H4 (cell line): ENCODE measurements at regions not wholly inside any gene's neighbourhood (a gene's known extent, or its start where the extent isn't known, plus 50 kb on each side); places are given as distances from the start of the nearest gene placed in this dataset.
"Not testable (repeated sequence)": the region's sequence is repeated elsewhere in the genome, so short reads cannot be mapped to it uniquely, and the experiment has no call there.

Experiments
- DNase-seq: peaks from one replicate; pipeline ENCODE4 v3.0.0-alpha.2; 2015; ENCODE audit warnings: low spot score

- DNase-seq = no peak
Observed at GRCh38 chr5:124514956-124515355, 231.5 kb downstream of the ZNF608 start.

- DNase-seq = no peak
Observed at GRCh38 chr5:124512952-124513632, 233.3 kb downstream of the ZNF608 start.

DNA sequence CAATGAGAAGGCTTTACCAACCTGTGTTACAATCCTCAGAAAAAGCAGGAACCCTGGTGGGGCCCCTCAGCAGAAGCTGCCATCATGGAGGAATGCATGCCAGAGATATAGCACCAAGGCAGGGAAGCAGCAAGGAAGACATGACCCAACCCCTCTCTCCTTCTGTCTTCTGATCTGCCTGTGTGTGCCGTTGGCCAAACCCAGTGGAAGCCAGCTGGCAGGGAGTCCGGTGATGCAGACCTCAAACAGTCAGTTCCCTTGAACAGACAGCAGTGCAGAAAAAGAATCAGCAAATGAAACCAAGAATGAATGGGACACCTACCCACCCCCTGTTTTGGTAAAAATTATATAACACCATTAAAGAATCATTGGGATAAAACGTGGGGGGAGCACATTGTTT lies 234.2 kb downstream of the ZNF608 start:
- DNase-seq = no peak

GRCh38 chr5:124511791-124512190 lies 234.6 kb downstream of the ZNF608 start:
- no peak for DNase-seq

GRCh38 chr5:124507688-124508087 lies 238.8 kb downstream of the ZNF608 start:
- no peak for DNase-seq

- no peak for DNase-seq
Observed at GRCh38 chr5:124504081-124504916, 242.1 kb downstream of the ZNF608 start.

DNA sequence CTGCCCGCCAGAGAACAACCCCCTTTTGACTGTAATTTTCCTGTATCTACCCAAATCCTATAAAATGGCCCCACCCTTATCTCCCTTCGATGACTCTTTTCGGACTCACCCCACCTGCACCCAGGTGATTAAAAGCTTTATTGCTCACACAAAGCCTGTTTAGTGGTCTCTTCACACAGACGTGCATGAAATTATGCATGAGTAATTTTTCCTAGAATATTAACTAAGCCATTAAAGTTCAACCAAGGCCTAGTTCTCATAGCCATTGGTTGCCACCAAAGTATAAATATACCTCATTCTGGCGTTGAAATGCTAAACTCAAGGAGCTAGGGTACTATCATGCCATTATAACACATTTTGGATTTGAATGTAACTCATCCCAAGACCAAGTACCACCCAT lies 243.9 kb downstream of the ZNF608 start:
- no peak for DNase-seq

- DNase-seq = not testable (repeated sequence)
Observed at GRCh38 chr5:124499818-124500217, 246.6 kb downstream of the ZNF608 start.

DNA sequence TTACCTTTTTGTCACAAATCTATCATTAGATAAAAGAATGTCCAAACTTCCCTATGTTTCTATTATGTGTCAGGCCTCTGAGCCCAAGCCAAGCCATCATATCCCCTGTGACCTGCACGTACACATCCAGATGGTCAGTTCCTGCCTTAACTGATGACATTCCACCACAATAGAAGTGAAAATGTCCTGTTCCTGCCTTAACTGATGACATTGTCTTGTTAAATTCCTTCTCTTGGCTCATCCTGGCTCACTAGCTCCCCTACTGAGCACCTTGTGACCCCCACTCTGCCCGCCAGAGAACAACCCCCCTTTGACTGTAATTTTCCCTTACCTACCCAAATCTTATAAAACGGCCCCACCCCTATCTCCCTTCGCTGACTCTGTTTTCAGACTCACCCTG lies 249.5 kb downstream of the ZNF608 start:
- not testable (repeated sequence) for DNase-seq

DNA sequence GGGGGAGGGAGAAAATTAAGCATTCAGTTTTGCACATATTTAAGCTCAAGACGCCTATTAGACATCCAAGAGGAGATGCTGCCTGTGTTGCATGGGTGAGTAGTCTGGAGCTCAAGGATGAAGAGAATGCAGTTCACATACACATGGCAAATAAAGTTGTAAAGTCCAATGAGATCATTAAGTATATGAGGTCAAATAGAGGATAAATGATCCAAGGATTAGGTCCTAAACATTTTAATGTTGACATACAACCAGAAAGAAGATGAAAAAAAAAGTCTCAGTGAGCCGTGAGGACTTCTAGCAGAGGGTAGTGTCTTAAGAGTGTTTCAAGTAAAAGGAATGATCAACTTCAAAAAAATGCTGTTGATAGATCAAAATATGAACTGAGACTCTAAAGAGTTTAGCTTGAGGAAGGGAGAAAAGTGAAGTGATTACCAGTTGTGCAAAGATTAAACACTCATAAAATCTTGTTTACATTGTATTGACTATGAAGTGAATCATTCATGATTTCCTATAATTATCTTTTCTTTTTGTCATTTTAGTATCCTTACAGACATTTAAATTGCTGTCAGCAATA lies 251.8 kb downstream of the ZNF608 start:
- no peak for DNase-seq

DNA sequence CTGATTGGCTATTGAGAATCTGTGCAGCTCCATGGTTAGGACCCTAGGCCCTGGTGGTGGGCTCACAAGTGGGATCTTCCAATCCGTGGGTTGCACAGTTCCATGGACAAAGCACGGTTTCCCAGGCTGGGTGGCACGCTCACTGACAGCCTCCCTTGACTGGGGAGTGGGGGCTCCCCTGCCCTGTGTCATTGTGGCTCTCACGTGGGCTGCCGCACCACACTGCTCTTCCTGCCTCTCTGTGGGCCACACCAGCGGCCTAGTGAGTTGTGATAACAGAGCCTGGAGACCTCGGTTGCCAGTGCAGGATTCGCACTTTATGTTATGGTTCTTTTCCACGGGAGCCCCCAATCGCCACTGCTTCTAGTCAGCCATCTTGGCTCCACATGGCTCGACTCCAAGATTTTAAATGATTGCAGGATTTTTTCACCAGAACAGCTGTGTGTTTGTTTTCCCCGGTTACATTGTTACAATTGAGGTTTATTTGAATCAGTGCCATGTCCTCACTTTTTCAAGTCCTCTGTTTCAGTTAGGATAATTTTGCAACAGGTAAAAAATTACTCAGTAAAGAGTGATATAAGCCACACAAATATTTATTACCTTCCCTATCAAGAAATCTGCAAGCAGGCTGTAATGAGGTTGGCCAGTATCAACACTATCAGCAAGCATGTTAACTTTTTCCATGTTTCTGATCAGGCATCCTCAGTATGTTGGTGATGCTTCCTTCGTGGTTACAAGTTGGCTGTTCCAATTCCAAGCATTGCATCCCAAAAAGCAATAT lies 253.8 kb downstream of the ZNF608 start:
- DNase-seq = no peak

DNA sequence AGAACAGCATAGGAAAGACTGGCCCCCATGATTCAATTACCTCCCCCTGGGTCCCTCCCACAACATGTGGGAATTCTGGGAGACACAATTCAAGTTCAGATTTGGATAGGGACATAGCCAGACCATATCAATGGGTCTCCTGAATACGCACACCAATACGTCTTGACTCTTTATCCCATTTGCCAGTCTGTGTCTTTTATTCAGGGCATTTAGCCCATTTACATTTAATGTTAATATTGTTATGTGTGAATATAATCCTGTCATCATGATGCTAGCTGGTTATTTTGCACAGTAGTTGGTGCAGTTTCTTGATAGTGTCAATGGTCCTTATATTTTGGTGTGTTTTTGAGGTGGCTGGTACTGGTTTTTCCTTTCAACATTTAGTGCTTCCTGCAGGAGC lies 256.1 kb downstream of the ZNF608 start:
- not testable (repeated sequence) for DNase-seq

GRCh38 chr5:124481419-124481818 lies 265.0 kb downstream of the ZNF608 start:
- DNase-seq = no peak

GRCh38 chr5:124480964-124481363 lies 265.5 kb downstream of the ZNF608 start:
- no peak for DNase-seq

GRCh38 chr5:124480022-124480421 lies 266.4 kb downstream of the ZNF608 start:
- no peak for DNase-seq

GRCh38 chr5:124478264-124478663 lies 268.2 kb downstream of the ZNF608 start:
- DNase-seq = no peak

DNA sequence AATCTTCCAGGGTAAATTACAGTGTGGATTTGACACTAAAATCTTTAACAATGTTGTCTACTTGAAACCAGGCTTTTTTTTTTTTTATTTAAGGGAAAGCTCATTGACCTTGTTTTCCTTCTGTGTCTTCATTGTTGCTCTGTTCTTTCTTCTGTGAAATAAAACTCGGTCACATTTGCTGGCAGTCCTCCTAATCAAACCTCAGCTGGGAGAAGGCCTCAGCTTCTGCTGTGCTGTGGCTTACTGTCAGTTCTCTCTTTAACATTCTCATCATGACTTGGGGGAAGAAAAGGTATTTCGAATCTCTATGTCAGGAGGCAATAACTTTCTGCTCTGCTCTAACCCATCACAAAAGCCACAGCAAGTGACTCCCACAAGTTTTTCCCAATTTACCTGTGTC lies 268.9 kb downstream of the ZNF608 start:
- no peak for DNase-seq

DNA sequence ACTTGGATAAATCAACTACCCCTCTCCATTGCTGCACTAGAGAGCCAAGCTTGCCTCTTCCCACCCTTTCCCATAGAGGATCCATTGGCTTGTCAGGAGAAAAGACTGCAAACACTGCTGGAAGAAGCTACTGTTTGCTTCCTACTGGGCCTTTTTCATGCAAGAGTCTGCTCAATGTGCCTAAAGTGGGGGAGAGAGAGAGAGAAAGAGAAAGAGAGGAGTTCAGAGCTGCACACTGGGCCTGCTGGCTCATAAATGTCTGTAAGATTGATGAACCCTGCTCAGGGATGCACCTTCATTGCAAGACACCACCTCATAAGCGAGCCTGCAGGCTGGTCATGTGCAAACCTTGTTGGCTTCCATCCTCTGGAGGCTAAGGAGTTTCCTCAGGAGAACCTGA lies 269.4 kb downstream of the ZNF608 start:
- no peak for DNase-seq

DNA sequence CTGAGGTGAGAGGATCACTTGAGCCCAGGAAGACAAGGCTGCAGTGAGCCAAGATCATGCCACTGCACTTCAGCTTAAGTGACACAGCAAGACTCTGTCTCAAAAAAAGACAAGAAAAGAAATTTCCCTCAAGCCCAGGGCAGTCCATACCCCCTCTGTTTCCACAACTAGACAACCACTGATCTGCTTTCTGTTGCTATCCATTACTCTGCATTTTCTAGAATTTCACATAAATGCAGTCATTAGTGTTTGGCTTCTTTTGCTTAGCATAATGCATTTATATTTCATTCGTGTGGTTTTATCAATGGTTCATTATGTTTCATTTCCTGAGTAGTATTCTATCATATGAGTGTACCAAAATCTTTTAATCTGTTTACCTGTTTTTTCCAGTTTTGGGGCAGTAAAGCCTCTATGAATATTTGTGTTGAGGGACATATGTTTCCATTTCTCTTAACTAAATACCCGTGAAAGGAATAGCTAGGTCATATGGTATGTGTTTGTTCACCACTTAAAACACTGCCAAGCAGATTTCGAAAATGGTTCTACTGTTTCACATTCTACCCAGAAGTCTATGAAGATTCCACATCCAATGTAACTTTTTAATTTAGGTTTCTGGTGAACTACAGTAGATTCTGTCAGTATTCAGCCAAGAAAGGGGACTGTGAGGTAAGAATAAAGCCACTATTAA lies 271.8 kb downstream of the ZNF608 start:
- DNase-seq = no peak

DNA sequence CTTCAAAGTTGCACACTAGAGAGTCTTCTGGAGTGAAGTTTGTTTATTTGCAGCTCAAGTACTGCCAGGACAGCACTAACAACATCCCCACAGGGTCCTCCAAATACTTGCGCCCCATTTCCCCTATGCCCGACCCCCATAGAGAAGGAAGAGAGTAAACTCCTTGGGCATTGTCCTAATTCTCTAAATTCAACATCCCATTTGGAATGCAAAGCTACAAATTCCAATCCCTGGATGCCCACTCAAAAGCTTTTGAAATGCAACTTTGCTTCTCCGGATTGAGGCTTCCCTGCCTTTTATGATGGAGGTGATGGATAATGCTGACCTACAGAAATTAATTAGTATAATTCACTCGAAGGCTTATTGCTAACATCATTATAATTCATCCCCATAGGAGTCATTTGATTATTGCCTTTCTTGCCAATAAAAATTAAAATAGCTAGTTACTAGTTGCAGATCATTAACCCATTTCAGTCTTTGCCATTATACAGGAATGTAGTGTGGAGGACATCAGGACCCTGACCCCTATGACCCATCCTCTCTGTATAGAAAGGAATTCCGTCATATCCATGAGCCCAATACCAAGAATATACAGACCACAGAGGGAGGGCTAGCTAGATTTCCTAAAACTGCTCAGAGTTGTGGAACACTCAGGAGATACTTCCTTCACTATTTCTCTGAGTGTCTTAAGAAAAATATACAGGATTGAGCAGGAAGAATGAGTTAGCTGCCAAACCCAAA lies 277.6 kb downstream of the ZNF608 start:
- DNase-seq = no peak

DNA sequence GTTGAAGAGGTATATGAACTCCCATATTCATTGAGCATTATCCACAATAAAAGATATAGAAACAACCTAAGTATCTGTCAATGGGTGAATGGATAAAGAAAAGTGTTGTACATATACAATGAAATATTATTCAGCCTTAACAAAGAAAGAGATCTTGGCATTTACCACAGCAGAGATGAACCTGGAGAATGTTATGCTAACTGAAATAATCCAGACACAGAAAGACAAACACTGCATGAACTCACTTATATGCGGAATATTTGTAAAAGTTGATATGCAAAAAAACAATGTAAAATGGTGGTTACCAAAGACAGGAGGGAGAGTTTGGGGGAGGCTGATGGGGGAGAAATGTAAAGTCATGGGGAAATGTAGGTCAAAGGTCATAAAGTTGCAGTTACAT lies 278.7 kb downstream of the ZNF608 start:
- DNase-seq = no peak
